ENCODE measurements at regions not wholly inside any gene's neighbourhood (a gene's known extent, or its start where the extent isn't known, plus 50 kb on each side); places are given as distances from the start of the nearest gene placed in this dataset.

DNA sequence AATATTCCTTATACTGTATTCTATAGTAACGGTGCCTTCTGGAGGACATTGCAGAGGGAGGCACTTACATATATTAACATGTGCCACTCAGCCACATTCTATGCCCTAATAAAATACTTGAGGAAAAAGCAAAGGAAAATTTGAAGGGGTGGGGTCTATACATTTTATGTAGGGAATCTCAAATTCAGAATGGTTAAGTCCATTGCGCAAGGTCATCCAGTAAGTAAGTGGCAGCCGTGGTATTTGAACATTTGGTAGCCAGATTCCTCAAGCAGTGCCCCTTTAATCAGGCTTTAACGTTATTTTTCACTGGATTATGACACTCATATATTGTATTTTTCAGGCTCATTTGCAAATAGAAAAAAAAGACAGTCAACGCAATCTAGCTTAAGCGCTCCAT, 738.3 kb downstream of the DOK5 start:
- H3K4me1 ChIP-seq (ENCODE audit: control insufficient read depth in 1 of 2, insufficient read depth in 2 of 2, low read length in 2 of 2) = no peaks in the 10 kb centered on the region
- H3K27ac ChIP-seq (ENCODE audit: low read length) = no peak overlapping the region
- H3K36me3 ChIP-seq (ENCODE audit: control insufficient read depth in 1 of 2, insufficient read depth in 2 of 2, low read length in 2 of 2) = no peaks in the 10 kb centered on the region
- H3K9me3 ChIP-seq (ENCODE audit: control insufficient read depth in 1 of 2, low read length in 2 of 2) = peaks cover 0 to 9% of the 10 kb centered on the region in 2 donors
- H3K27me3 ChIP-seq (ENCODE audit: low read depth, low read length) = no peaks in the 10 kb centered on the region
- H3K4me3 ChIP-seq (ENCODE audit: low read depth in 1 of 2, low read length in 2 of 2) = no peak overlapping the region

- no peak overlapping the region for H3K4me3 ChIP-seq (ENCODE audit: low read depth in 1 of 2, low read length in 2 of 2)
- H3K4me1 ChIP-seq (ENCODE audit: control insufficient read depth in 1 of 2, insufficient read depth in 2 of 2, low read length in 2 of 2) = no peaks in the 10 kb centered on the region
- H3K27me3 ChIP-seq (ENCODE audit: low read depth, low read length) = no peaks in the 10 kb centered on the region
- H3K27ac ChIP-seq (ENCODE audit: low read length) = no peak overlapping the region
- H3K36me3 ChIP-seq (ENCODE audit: control insufficient read depth in 1 of 2, insufficient read depth in 2 of 2, low read length in 2 of 2) = no peaks in the 10 kb centered on the region
- peaks cover 0 to 9% of the 10 kb centered on the region in 2 donors for H3K9me3 ChIP-seq (ENCODE audit: control insufficient read depth in 1 of 2, low read length in 2 of 2)
These were observed 736.1 kb downstream of the DOK5 start for GRCh38 chr20:55211481-55211880.

GRCh38 chr20:55205665-55206064, 730.3 kb downstream of the DOK5 start:
- H3K36me3 ChIP-seq (ENCODE audit: control insufficient read depth in 1 of 2, insufficient read depth in 2 of 2, low read length in 2 of 2) = no peaks in the 10 kb centered on the region
- H3K27ac ChIP-seq (ENCODE audit: low read length) = no peak overlapping the region
- H3K4me3 ChIP-seq (ENCODE audit: low read depth in 1 of 2, low read length in 2 of 2) = no peak overlapping the region
- H3K27me3 ChIP-seq (ENCODE audit: low read depth, low read length) = no peaks in the 10 kb centered on the region
- no peaks in the 10 kb centered on the region for H3K4me1 ChIP-seq (ENCODE audit: control insufficient read depth in 1 of 2, insufficient read depth in 2 of 2, low read length in 2 of 2)
- H3K9me3 ChIP-seq (ENCODE audit: control insufficient read depth in 1 of 2, low read length in 2 of 2) = no peaks in the 10 kb centered on the region

DNA sequence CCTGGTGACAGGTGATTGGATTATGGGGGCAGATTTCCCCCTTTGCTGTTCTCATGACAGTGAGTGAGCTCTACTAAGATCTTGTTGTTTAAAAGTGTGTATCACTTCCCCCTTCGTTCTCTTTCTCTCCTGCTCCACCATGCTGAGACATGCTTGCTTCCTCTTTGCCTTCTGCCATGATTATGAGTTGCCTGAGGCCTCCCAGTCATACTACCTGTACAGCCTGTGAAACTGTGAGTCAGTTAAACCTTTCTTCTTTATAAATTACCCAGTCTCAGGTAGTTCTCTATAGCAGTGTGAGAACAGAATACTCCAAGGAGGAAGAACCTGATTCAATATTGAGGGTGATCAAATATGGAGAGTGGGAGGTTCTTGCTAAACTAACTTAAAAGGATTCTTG, 724.9 kb downstream of the DOK5 start:
- Histone ChIP-seq H3K36me3 (ENCODE audit: control insufficient read depth in 1 of 2, insufficient read depth in 2 of 2, low read length in 2 of 2) (no peaks in the 10 kb centered on the region), H3K4me1 (ENCODE audit: control insufficient read depth in 1 of 2, insufficient read depth in 2 of 2, low read length in 2 of 2) (no peaks in the 10 kb centered on the region), H3K9me3 (ENCODE audit: control insufficient read depth in 1 of 2, low read length in 2 of 2) (no peaks in the 10 kb centered on the region), H3K27ac (ENCODE audit: low read length) (no peak overlapping the region), H3K4me3 (ENCODE audit: low read depth in 1 of 2, low read length in 2 of 2) (no peak overlapping the region), H3K27me3 (ENCODE audit: low read depth, low read length) (no peaks in the 10 kb centered on the region)

DNA sequence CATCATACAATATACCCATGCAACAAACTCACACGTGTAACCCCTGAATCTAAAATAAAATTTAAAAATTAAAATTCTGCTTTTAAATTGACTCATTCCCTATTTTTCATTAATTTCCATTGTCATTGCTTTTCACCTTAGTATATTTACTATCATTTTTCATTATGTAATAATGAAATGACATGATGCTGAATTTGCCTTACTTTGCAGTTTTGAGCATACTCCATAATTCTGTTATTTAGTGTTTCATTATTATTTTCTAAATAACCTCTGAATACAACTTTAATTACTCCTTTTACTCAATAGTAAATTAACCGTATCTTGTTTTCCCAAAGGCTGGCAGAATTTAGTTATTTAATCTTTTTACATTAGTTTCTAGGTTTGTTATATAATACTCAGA, 719.6 kb downstream of the DOK5 start:
- no peak overlapping the region for H3K4me3 ChIP-seq (ENCODE audit: low read depth in 1 of 2, low read length in 2 of 2)
- no peaks in the 10 kb centered on the region for H3K4me1 ChIP-seq (ENCODE audit: control insufficient read depth in 1 of 2, insufficient read depth in 2 of 2, low read length in 2 of 2)
- H3K9me3 ChIP-seq (ENCODE audit: control insufficient read depth in 1 of 2, low read length in 2 of 2) = no peaks in the 10 kb centered on the region
- H3K27ac ChIP-seq (ENCODE audit: low read length) = no peak overlapping the region
- no peaks in the 10 kb centered on the region for H3K27me3 ChIP-seq (ENCODE audit: low read depth, low read length)
- H3K36me3 ChIP-seq (ENCODE audit: control insufficient read depth in 1 of 2, insufficient read depth in 2 of 2, low read length in 2 of 2) = no peaks in the 10 kb centered on the region

GRCh38 chr20:55186228-55186627, 710.8 kb downstream of the DOK5 start:
- H3K4me3 ChIP-seq (ENCODE audit: low read depth in 1 of 2, low read length in 2 of 2) = no peak overlapping the region
- H3K27me3 ChIP-seq (ENCODE audit: low read depth, low read length) = no peaks in the 10 kb centered on the region
- H3K4me1 ChIP-seq (ENCODE audit: control insufficient read depth in 1 of 2, insufficient read depth in 2 of 2, low read length in 2 of 2) = no peaks in the 10 kb centered on the region
- no peaks in the 10 kb centered on the region for H3K9me3 ChIP-seq (ENCODE audit: control insufficient read depth in 1 of 2, low read length in 2 of 2)
- no peaks in the 10 kb centered on the region for H3K36me3 ChIP-seq (ENCODE audit: control insufficient read depth in 1 of 2, insufficient read depth in 2 of 2, low read length in 2 of 2)
- no peak overlapping the region for H3K27ac ChIP-seq (ENCODE audit: low read length)

GRCh38 chr20:55175081-55175480, 699.7 kb downstream of the DOK5 start:
- Histone ChIP-seq H3K9me3 (ENCODE audit: control insufficient read depth in 1 of 2, low read length in 2 of 2) (peaks cover 2 to 5% of the 10 kb centered on the region in 2 donors), H3K36me3 (ENCODE audit: control insufficient read depth in 1 of 2, insufficient read depth in 2 of 2, low read length in 2 of 2) (no peaks in the 10 kb centered on the region), H3K4me1 (ENCODE audit: control insufficient read depth in 1 of 2, insufficient read depth in 2 of 2, low read length in 2 of 2) (no peaks in the 10 kb centered on the region), H3K27ac (ENCODE audit: low read length) (no peak overlapping the region), H3K4me3 (ENCODE audit: low read depth in 1 of 2, low read length in 2 of 2) (no peak overlapping the region), H3K27me3 (ENCODE audit: low read depth, low read length) (no peaks in the 10 kb centered on the region)

GRCh38 chr20:55174635-55175034, 699.2 kb downstream of the DOK5 start:
- Histone ChIP-seq H3K27me3 (ENCODE audit: low read depth, low read length) (no peaks in the 10 kb centered on the region), H3K4me1 (ENCODE audit: control insufficient read depth in 1 of 2, insufficient read depth in 2 of 2, low read length in 2 of 2) (no peaks in the 10 kb centered on the region), H3K27ac (ENCODE audit: low read length) (no peak overlapping the region), H3K9me3 (ENCODE audit: control insufficient read depth in 1 of 2, low read length in 2 of 2) (peaks cover 0 to 3% of the 10 kb centered on the region in 2 donors), H3K4me3 (ENCODE audit: low read depth in 1 of 2, low read length in 2 of 2) (no peak overlapping the region), H3K36me3 (ENCODE audit: control insufficient read depth in 1 of 2, insufficient read depth in 2 of 2, low read length in 2 of 2) (no peaks in the 10 kb centered on the region)

DNA sequence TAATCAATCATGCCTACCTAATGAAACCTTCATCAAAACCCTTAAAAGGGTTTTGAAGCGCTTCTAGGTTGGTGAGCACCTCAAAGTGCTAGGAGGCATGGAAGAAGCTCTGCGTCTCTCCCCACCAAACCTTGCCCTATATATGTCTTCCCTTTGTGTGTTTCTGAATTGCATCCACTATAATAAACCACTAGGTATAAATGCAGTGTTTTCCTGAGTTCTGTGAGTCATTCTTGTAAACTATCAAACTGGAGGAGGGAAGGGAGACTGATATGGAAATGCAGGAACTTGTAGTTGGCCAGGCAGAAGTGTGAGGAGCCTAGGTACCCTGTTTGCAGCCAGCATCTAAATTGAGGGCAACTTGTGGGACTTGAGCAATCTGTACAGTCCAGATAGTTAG, 698.8 kb downstream of the DOK5 start:
- peaks cover 0 to 3% of the 10 kb centered on the region in 2 donors for H3K9me3 ChIP-seq (ENCODE audit: control insufficient read depth in 1 of 2, low read length in 2 of 2)
- H3K4me3 ChIP-seq (ENCODE audit: low read depth in 1 of 2, low read length in 2 of 2) = no peak overlapping the region
- no peaks in the 10 kb centered on the region for H3K4me1 ChIP-seq (ENCODE audit: control insufficient read depth in 1 of 2, insufficient read depth in 2 of 2, low read length in 2 of 2)
- no peaks in the 10 kb centered on the region for H3K27me3 ChIP-seq (ENCODE audit: low read depth, low read length)
- H3K27ac ChIP-seq (ENCODE audit: low read length) = no peak overlapping the region
- no peaks in the 10 kb centered on the region for H3K36me3 ChIP-seq (ENCODE audit: control insufficient read depth in 1 of 2, insufficient read depth in 2 of 2, low read length in 2 of 2)

DNA sequence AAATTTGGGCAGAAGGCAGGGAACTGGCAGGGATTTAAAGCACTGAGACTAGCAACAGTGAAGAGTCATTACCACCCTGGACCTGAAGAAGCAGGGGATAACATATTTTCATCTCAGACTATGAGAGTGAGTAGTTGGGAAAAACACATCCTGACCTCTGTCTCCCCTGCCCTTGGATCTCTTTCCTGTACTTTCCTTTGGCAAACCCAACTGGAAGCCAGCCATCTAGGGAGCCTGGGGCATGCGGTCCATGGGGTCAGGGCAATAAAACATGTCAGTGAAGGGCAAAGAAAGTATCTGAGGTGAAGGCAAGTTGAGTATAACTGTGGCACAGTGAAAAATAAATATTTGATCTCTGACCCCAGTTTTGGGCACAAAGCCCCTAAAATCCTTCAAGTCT, 698.2 kb downstream of the DOK5 start:
- Histone ChIP-seq H3K27ac (ENCODE audit: low read length) (no peak overlapping the region), H3K27me3 (ENCODE audit: low read depth, low read length) (no peaks in the 10 kb centered on the region), H3K4me1 (ENCODE audit: control insufficient read depth in 1 of 2, insufficient read depth in 2 of 2, low read length in 2 of 2) (no peaks in the 10 kb centered on the region), H3K4me3 (ENCODE audit: low read depth in 1 of 2, low read length in 2 of 2) (no peak overlapping the region), H3K36me3 (ENCODE audit: control insufficient read depth in 1 of 2, insufficient read depth in 2 of 2, low read length in 2 of 2) (no peaks in the 10 kb centered on the region), H3K9me3 (ENCODE audit: control insufficient read depth in 1 of 2, low read length in 2 of 2) (peaks cover 0 to 3% of the 10 kb centered on the region in 2 donors)

DNA sequence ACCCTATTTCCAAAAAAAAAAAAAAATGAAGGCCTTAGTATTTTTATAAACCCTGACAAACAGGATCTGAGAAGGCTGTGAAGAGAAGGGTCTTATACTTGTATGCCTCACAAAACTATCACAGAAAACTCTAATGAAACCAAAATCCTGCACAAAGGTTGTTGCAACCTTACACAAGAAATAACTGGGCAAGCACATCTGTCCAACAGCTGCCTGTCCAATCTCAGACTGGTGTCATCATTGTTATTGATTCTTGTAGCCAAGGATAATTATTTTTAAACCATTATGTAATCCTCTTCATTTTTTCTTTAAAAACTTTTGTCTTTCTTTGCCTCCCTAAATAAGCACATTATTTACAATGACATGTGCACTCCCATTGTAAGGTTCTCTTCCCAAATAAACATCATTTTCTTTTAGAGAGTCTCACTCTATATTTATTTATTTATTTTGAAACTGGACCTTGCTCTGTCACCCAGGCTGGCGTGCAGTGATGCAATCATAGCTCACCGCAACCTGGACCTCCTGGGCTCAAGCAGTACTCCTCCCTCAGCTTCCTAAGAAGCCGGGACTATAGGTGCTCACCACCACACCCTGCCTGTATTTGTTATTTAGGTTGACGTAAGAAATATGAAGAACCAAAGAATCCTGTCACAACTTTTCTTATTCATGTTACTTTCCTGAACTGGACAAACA, 697.1 kb downstream of the DOK5 start:
- H3K27ac ChIP-seq (ENCODE audit: low read length) = no peak overlapping the region
- no peak overlapping the region for H3K4me3 ChIP-seq (ENCODE audit: low read depth in 1 of 2, low read length in 2 of 2)
- H3K4me1 ChIP-seq (ENCODE audit: control insufficient read depth in 1 of 2, insufficient read depth in 2 of 2, low read length in 2 of 2) = no peaks in the 10 kb centered on the region

DNA sequence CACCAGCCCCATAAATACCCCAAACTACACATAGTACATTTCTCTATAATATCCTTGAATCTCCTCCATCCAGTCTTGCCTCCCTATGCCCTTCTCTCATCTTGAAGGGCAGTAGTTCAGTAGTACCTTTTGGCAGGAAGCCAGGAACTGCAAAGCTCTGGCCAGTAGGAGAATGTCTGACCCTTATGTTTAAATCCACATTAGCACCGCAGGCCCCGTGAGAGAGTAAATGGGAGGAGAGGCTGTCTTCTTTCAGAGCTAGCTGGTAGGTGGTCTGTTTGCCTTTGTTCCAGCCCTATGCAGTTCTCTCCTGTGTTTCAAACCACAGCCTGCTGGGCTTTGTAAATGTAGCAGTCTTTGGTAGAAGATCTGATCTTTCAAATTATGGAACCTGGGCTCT, 690.7 kb downstream of the DOK5 start:
- no peaks in the 10 kb centered on the region for H3K27me3 ChIP-seq (ENCODE audit: low read depth, low read length)

More for the DNA sequence above, 697.1 kb downstream of the DOK5 start:
- Histone ChIP-seq H3K9me3 (ENCODE audit: control insufficient read depth in 1 of 2, low read length in 2 of 2) (peaks cover 0 to 3% of the 10 kb centered on the region in 2 donors), H3K36me3 (ENCODE audit: control insufficient read depth in 1 of 2, insufficient read depth in 2 of 2, low read length in 2 of 2) (no peaks in the 10 kb centered on the region), H3K27me3 (ENCODE audit: low read depth, low read length) (no peaks in the 10 kb centered on the region)

More for the DNA sequence above, 690.7 kb downstream of the DOK5 start:
- Histone ChIP-seq H3K4me3 (ENCODE audit: low read depth in 1 of 2, low read length in 2 of 2) (no peak overlapping the region), H3K27ac (ENCODE audit: low read length) (no peak overlapping the region), H3K4me1 (ENCODE audit: control insufficient read depth in 1 of 2, insufficient read depth in 2 of 2, low read length in 2 of 2) (no peaks in the 10 kb centered on the region), H3K36me3 (ENCODE audit: control insufficient read depth in 1 of 2, insufficient read depth in 2 of 2, low read length in 2 of 2) (no peaks in the 10 kb centered on the region), H3K9me3 (ENCODE audit: control insufficient read depth in 1 of 2, low read length in 2 of 2) (no peaks in the 10 kb centered on the region)
